Ascending aorta (tissue), 2 donors: ENCODE measurements at regions not wholly inside any gene's neighbourhood (a gene's known extent, or its start where the extent isn't known, plus 50 kb on each side); places are given as distances from the start of the nearest gene placed in this dataset.

Source experiments
- DNase-seq, 2 donors: peaks; one replicate each; pipeline ENCODE4 v3.0.0-alpha.2; 2019; ENCODE audit warnings: low spot score in 2 of 2
- H3K27ac ChIP-seq, 2 donors: fragments of 200-600 bp; sonication (generic); one replicate each; pipeline ENCODE4 v1.5.1; 2016 to 2017; ENCODE audit warnings: mild to moderate bottlenecking in 1 of 2
- H3K27me3 ChIP-seq: fragments of 200-600 bp; sonication (generic); one replicate; pipeline ENCODE4 v1.5.1; 2017
- H3K36me3 ChIP-seq, 2 donors: fragments of 200-600 bp; sonication (generic); one replicate each; pipeline ENCODE4 v1.5.1; 2016
- H3K4me1 ChIP-seq, 2 donors: fragments of 200-600 bp; sonication (generic); one replicate each; pipeline ENCODE4 v1.5.1; 2016 to 2017; ENCODE audit warnings: mild to moderate bottlenecking in 1 of 2
- H3K4me3 ChIP-seq, 2 donors: fragments of 200-600 bp; sonication (generic); one replicate each; pipeline ENCODE4 v1.5.1; 2016 to 2017; ENCODE audit warnings: mild to moderate bottlenecking in 1 of 2
- H3K9me3 ChIP-seq, 2 donors: fragments of 200-600 bp; sonication (generic); one replicate each; pipeline ENCODE4 v1.5.1; 2016
- CTCF ChIP-seq, 3 experiments: fragments of 200-600 bp in 2 of 3; fragments of 450-650 bp in 1 of 3; sonication (generic) in 2 of 3; IDR thresholded peaks; one replicate each; pipeline ENCODE4 v1.5.1; 2016 to 2019; ENCODE audit warnings: antibody characterized with exemption in 3 of 3, mild to moderate bottlenecking in 1 of 3, moderate library complexity in 1 of 3
- intact Hi-C: fragments of 100-400 bp; cut with DNase I; formaldehyde crosslinking; loops from one replicate; pipeline ENCODE4 v1.15.1; 2023

DNA sequence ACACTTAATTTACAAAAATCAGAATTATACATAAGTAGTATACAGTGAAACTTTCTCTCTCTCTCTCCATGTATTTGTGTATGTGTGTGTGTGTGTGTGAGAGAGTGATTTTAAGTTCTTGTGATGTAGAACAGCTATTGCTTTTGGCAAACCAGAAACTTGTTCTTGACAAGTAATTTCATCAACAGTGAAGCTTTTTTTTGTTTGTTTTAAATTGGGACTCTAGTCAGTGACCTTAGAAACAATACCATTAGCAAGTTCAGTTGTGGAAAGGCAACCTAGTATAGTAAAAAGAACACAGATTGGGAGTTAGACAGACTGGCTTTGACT lies 319.1 kb downstream of the PTEN start:
- no peak for DNase-seq
- no peaks in the 10 kb centered on the region for H3K36me3 ChIP-seq
- H3K4me3 ChIP-seq: no peak overlapping the region
- H3K4me1 ChIP-seq: no peaks in the 10 kb centered on the region
- no peaks in the 10 kb centered on the region for H3K27me3 ChIP-seq
- no peak overlapping the region for H3K27ac ChIP-seq
- H3K9me3 ChIP-seq: no peaks in the 10 kb centered on the region
- no peak for TF ChIP-seq CTCF (IDR thresholded peaks at IDR 0.05)
- intact Hi-C loops: no loop called here

- Histone ChIP-seq H3K4me1 (no peaks in the 10 kb centered on the region), H3K27ac (no peak overlapping the region), H3K4me3 (no peak overlapping the region), H3K27me3 (no peaks in the 10 kb centered on the region), H3K9me3 (no peaks in the 10 kb centered on the region), H3K36me3 (no peaks in the 10 kb centered on the region)
- no peak for TF ChIP-seq CTCF (IDR thresholded peaks at IDR 0.05)
- intact Hi-C loops: no loop called here
- DNase-seq: no peak
Measured at GRCh38 chr10:88184543-88185297, 321.3 kb downstream of the PTEN start.

DNA sequence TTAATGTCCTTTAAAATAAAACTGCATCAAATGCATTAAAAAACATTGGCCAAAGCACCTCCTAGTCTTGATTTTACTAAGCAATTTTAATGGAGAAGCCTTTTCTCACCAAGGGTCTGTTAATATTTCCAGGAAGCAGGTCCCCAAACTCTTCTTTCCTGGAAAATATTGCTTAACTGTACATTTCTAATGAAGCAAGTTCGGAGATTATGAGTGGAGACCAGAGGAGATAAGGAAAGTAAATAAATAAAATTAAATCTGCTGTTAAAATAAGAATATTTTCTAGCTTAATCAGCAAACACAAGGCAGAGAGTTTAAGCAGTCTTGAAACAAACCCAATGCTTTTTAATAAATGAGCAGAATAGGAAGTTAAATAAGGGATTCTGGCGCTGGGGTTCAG lies 322.4 kb downstream of the PTEN start:
- Histone ChIP-seq H3K9me3 (no peaks in the 10 kb centered on the region), H3K4me3 (no peak overlapping the region), H3K27ac (no peak overlapping the region), H3K27me3 (no peaks in the 10 kb centered on the region), H3K4me1 (no peaks in the 10 kb centered on the region), H3K36me3 (no peaks in the 10 kb centered on the region)
- TF ChIP-seq CTCF (IDR thresholded peaks at IDR 0.05): no peak
- intact Hi-C loops: no loop called here
- no peak for DNase-seq

DNA sequence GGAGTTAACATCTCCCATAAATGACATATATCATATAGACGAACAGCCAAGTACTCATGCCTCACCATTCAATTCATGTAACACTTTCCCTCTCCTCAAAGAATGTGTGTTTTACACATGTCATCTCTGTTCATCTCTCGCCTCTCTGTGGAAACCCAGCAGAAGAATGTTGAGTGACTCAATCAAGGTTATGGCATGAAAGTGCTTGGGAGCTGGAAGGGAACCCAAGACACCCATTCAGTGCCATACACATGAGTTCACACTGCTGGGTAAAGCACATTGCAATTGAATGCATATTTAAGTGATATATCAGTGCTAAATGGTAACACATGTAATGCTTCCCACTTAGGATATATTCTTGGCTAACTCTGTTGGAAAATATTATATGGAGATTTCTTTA lies 322.9 kb downstream of the PTEN start:
- Histone ChIP-seq H3K36me3 (no peaks in the 10 kb centered on the region), H3K4me3 (no peak overlapping the region), H3K4me1 (no peaks in the 10 kb centered on the region), H3K27ac (no peak overlapping the region), H3K9me3 (no peaks in the 10 kb centered on the region), H3K27me3 (no peaks in the 10 kb centered on the region)
- no peak for TF ChIP-seq CTCF (IDR thresholded peaks at IDR 0.05)
- DNase-seq: no peak
- intact Hi-C loops: no loop called here

GRCh38 chr10:88187472-88187871 lies 324.0 kb downstream of the PTEN start:
- H3K4me1 ChIP-seq: no peaks in the 10 kb centered on the region
- no peak for TF ChIP-seq CTCF (IDR thresholded peaks at IDR 0.05)
- H3K36me3 ChIP-seq: no peaks in the 10 kb centered on the region
- no peaks in the 10 kb centered on the region for H3K9me3 ChIP-seq
- no peak overlapping the region for H3K27ac ChIP-seq
- intact Hi-C loops: no loop called here
- H3K27me3 ChIP-seq: no peaks in the 10 kb centered on the region
- no peak for DNase-seq
- no peak overlapping the region for H3K4me3 ChIP-seq

- DNase-seq: no peak
- H3K4me1 ChIP-seq: peaks cover 0 to under 1% of the 10 kb centered on the region in 2 donors
- H3K9me3 ChIP-seq: no peaks in the 10 kb centered on the region
- no peak for TF ChIP-seq CTCF (IDR thresholded peaks at IDR 0.05)
- no peaks in the 10 kb centered on the region for H3K36me3 ChIP-seq
- no peak overlapping the region for H3K4me3 ChIP-seq
- intact Hi-C loops: no loop called here
- H3K27ac ChIP-seq: no peak overlapping the region
- no peaks in the 10 kb centered on the region for H3K27me3 ChIP-seq
Measured at GRCh38 chr10:88190123-88190522, 326.7 kb downstream of the PTEN start.
